OCI-LY3 (cell line): ENCODE measurements at regions not wholly inside any gene's neighbourhood (a gene's known extent, or its start where the extent isn't known, plus 50 kb on each side); places are given as distances from the start of the nearest gene placed in this dataset.

ENCODE experiments used
- EZH2phosphoT487 ChIP-seq: fragments of 200-600 bp; shearing (Covaris generic); IDR thresholded peaks from 2 replicates; pipeline ENCODE4 v1.6.1; 2018; ENCODE audit warnings: antibody characterized with exemption, mixed run types, low read depth
- TF ChIP-seq, protein P1 (sequence below): fragments of 200-600, 300-600 bp; sonication (generic); IDR thresholded peaks from 2 replicates; pipeline ENCODE4 v1.5.1; 2014; ENCODE audit warnings: antibody characterized with exemption, low read length, low read depth

DNA sequence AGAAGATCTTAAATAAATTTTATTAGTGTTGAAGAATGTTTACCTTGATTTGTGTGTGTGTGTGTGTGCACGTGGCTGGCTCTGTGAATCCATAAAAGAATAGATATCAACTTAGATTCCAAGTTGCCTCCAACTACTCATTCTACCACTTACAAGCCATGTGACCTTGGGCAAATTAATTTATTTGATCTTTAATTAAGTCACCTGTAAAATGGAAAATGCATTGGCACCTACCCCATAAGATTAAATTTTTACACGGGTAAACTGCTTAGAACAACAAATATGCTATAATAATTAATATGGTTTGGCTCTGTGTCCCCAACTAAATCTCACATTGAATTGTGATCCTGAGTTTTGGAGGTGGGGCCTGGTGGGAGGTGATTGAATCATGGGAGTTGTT is 604.9 kb upstream of the NRG3 start:
- TF ChIP-seq, protein P1, sequence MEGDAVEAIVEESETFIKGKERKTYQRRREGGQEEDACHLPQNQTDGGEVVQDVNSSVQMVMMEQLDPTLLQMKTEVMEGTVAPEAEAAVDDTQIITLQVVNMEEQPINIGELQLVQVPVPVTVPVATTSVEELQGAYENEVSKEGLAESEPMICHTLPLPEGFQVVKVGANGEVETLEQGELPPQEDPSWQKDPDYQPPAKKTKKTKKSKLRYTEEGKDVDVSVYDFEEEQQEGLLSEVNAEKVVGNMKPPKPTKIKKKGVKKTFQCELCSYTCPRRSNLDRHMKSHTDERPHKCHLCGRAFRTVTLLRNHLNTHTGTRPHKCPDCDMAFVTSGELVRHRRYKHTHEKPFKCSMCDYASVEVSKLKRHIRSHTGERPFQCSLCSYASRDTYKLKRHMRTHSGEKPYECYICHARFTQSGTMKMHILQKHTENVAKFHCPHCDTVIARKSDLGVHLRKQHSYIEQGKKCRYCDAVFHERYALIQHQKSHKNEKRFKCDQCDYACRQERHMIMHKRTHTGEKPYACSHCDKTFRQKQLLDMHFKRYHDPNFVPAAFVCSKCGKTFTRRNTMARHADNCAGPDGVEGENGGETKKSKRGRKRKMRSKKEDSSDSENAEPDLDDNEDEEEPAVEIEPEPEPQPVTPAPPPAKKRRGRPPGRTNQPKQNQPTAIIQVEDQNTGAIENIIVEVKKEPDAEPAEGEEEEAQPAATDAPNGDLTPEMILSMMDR = no peak
- TF ChIP-seq EZH2phosphoT487 = no peak
